22Rv1 (cell line): ENCODE measurements at regions not wholly inside any gene's neighbourhood (a gene's known extent, or its start where the extent isn't known, plus 50 kb on each side); places are given as distances from the start of the nearest gene placed in this dataset.

ENCODE experiments used
- H3K27ac ChIP-seq: fragments of 450-650 bp; 2 replicates; pipeline ENCODE4 v1.5.1; 2017
- ZFX ChIP-seq: fragments of 450-650 bp; IDR thresholded peaks from 2 replicates; pipeline ENCODE4 v1.6.1; 2017; ENCODE audit warnings: antibody characterized with exemption, borderline replicate concordance
- TF ChIP-seq, protein P1 (sequence below): fragments of 450-650 bp; IDR thresholded peaks from 2 replicates; pipeline ENCODE4 v1.5.1; 2017; ENCODE audit warnings: mild to moderate bottlenecking

DNA sequence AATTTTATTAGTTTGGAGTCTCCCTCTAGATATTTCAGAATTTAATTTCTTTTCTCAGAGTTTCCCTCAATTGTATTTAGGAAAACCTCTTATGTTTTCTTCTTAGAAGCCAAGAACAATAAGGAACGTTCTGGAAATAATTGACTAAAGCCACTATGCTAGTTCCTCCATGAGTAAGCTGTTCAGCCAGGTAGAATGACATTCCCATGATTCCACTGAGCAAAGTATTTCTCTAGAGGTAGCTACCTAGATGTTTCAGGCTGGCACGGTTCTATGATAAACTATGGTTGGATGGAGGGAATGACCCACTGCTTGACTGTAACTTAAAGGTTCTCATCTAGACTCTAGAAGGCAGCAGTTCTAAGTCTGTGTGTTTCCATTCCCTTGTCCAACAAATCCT, 62.4 kb downstream of the CLDN17 start:
- H3K27ac ChIP-seq: no peak overlapping the region
- TF ChIP-seq, protein P1, sequence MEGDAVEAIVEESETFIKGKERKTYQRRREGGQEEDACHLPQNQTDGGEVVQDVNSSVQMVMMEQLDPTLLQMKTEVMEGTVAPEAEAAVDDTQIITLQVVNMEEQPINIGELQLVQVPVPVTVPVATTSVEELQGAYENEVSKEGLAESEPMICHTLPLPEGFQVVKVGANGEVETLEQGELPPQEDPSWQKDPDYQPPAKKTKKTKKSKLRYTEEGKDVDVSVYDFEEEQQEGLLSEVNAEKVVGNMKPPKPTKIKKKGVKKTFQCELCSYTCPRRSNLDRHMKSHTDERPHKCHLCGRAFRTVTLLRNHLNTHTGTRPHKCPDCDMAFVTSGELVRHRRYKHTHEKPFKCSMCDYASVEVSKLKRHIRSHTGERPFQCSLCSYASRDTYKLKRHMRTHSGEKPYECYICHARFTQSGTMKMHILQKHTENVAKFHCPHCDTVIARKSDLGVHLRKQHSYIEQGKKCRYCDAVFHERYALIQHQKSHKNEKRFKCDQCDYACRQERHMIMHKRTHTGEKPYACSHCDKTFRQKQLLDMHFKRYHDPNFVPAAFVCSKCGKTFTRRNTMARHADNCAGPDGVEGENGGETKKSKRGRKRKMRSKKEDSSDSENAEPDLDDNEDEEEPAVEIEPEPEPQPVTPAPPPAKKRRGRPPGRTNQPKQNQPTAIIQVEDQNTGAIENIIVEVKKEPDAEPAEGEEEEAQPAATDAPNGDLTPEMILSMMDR: no peak
- no peak for TF ChIP-seq ZFX

DNA sequence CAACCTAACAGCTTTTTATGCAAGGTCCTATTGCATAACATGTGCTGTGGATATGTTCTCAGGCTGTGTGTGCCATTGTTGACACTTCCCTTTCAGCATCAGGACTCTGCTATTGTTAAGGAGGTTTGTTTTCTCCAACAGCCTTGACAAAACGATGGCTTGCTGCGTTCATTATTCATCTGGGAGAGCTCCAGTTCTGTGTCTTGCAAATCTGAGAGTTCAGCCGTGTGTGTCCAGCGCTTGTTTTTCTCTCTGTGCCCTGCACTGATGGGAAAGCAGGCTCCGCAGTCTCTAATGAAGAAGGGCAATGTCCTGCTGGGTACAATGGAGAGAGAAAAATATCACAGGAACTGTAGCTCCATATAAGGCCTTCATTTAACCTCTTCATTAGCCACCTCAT, 63.7 kb downstream of the CLDN17 start:
- TF ChIP-seq, protein P1: no peak
- no peak for TF ChIP-seq ZFX
- no peak overlapping the region for H3K27ac ChIP-seq

DNA sequence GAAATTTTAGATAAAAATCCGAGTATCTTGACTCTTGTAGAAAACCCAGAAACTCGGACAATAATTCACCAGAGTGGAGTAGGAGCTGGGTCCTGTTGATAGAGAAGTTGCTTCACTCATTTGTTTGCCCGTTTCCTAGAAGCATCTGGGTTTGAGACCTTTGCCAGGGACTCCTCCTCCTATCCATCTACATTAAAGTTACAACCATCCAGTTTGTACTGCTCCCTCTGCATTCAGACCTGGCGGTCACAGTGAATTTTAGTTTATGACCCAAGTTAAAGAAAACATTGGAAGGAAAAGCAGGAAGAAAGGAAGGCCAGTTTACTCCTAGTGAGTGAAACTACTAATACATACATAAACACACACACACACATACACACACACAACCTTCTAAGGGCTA, 64.6 kb downstream of the CLDN17 start:
- TF ChIP-seq, protein P1: no peak
- TF ChIP-seq ZFX: no peak

DNA sequence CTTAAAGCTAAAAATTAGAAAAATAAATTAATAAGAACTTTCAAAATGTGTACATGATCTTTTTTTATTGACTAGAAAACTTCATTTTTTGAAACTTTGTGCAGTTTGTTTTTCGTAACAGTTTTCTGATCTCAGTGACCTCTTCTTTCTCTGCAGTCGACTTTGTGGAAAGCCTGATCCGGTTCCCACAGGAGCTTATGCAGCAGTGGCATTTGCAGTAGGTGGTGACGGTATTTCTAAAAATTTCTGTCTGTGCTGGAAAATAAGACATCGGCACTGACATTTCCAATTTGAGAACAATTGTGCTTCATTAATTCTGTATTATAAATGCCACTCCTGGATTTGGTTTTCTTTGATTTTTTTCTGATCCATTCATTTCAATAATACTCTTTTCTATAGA, 68.8 kb downstream of the CLDN17 start:
- H3K27ac ChIP-seq: no peak overlapping the region
- TF ChIP-seq, protein P1: no peak
- TF ChIP-seq ZFX: no peak

More for the DNA sequence above, 64.6 kb downstream of the CLDN17 start:
- H3K27ac ChIP-seq: no peak overlapping the region

DNA sequence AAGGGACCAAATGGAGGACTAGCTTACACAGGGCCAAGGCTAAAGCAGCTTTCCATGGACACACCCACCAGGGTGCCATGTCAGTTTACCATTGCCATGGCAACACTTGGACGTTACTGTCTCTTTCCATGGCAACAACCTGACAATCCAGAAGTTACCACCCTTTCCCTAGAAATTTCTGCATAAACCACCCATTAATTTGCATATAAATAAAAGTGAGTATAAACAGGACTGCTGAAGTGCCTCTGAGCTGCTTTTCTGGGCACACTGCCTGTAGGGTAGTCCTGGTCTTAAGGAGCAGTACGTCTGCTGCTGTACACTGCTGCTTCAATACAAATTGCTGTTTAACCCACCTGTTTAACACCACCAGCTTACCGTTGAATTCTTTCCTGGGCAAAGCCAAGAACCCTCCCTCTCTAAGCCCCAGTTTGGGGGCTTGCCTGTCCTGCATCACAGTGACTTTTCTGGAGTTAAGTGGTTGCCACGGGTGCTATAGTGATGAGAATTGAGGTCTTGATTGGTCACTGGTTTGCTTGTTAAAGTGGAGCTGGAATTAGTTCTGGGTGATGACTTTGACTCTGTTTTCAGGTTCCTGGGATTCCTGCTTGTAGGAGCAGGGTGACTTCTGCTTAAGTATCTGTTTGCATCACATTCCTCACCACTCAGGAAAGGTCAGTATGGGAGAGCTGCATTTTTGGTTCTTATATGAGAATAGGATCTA, 83.2 kb downstream of the CLDN17 start:
- H3K27ac ChIP-seq: no peak overlapping the region
- TF ChIP-seq, protein P1: no peak
- TF ChIP-seq ZFX: no peak

DNA sequence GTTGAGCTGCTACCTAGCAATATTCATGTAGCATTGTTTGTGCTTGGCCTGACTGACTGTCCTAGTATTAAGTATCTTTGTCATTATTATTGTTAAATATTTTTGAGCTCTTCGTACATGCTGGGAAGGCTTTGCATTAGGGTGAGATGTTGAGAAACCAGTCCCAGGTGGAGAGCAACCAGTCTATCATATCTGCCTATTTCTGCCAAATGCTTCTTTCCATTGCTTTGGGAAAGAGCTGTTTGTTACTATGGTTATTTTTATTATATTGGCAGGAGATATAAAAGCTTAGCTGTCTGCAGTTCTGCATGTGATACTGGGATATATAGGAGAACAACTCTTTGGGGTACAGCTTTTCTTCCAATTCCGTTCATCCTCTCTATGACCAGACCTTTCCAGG, 85.1 kb downstream of the CLDN17 start:
- no peak for TF ChIP-seq ZFX
- TF ChIP-seq, protein P1: no peak
- no peak overlapping the region for H3K27ac ChIP-seq

DNA sequence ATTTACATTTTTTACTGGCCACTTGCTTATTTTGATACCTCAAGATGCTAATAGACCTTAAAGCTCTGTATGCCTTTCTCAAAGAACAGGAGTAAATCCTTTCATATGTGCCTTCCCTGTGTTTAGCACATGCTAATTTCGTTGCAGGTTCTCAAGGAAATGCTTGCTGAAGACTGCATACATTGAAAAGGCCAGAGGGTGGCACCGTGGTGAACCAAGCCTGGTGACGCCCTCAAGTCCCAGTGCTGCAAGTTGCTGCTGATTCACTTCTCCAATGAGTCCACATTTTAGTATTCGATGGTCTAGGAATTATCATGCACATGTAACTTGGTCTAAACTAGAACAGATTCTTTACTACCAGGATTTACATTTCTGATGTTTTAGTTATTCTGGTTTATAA, 94.1 kb downstream of the CLDN17 start:
- TF ChIP-seq ZFX: no peak
- TF ChIP-seq, protein P1: peak; percentile 45
- H3K27ac ChIP-seq: no peak overlapping the region
